Stimulated activated CD8-positive, alpha-beta memory T cell treated with anti-CD3 and anti-CD28 coated beads, Interleukin-12 subunit alpha, Interleukin-12 subunit beta, amount 100 ng/mL, for 4 hours (primary cell): ENCODE measurements at regions not wholly inside any gene's neighbourhood (a gene's known extent, or its start where the extent isn't known, plus 50 kb on each side); places are given as distances from the start of the nearest gene placed in this dataset.

Source experiments
- DNase-seq: peaks from one replicate; pipeline ENCODE4 v3.0.0-alpha.2; 2020; ENCODE audit warnings: low read depth

GRCh38 chr2:133812826-133813617 lies 244.8 kb upstream of the NCKAP5 start:
- DNase-seq, result no peak

- no peak for DNase-seq
Measured at GRCh38 chr2:133814890-133815289, 246.6 kb upstream of the NCKAP5 start.

- no peak for DNase-seq
Measured at GRCh38 chr2:133816037-133816436, 247.8 kb upstream of the NCKAP5 start.

- DNase-seq, result no peak
Measured at GRCh38 chr2:133817680-133818566, 249.7 kb upstream of the NCKAP5 start.

GRCh38 chr2:133818661-133819060 lies 250.4 kb upstream of the NCKAP5 start:
- DNase-seq, result no peak

- DNase-seq, result no peak
Measured at GRCh38 chr2:133819906-133820305, 251.6 kb upstream of the NCKAP5 start.

GRCh38 chr2:133821107-133821760 lies 253.0 kb upstream of the NCKAP5 start:
- DNase-seq, result no peak

- DNase-seq, result no peak
Measured at GRCh38 chr2:133822517-133823225, 254.4 kb upstream of the NCKAP5 start.

- no peak for DNase-seq
Measured at GRCh38 chr2:133823226-133823550, 254.9 kb upstream of the NCKAP5 start.

GRCh38 chr2:133824869-133825268 lies 256.6 kb upstream of the NCKAP5 start:
- DNase-seq, result no peak

GRCh38 chr2:133825778-133826177 lies 257.5 kb upstream of the NCKAP5 start:
- DNase-seq, result no peak

- DNase-seq, result no peak
Measured at GRCh38 chr2:133828913-133829312, 260.6 kb upstream of the NCKAP5 start.

GRCh38 chr2:133829450-133830020 lies 261.3 kb upstream of the NCKAP5 start:
- DNase-seq, result no peak

GRCh38 chr2:133833746-133834145 lies 265.5 kb upstream of the NCKAP5 start:
- DNase-seq, result no peak

- no peak for DNase-seq
Measured at GRCh38 chr2:133835821-133836619, 267.8 kb upstream of the NCKAP5 start.

- no peak for DNase-seq
Measured at GRCh38 chr2:133836691-133837345, 268.6 kb upstream of the NCKAP5 start.

GRCh38 chr2:133837441-133838094 lies 269.3 kb upstream of the NCKAP5 start:
- DNase-seq, result no peak

GRCh38 chr2:133838642-133839365 lies 270.5 kb upstream of the NCKAP5 start:
- no peak for DNase-seq

- no peak for DNase-seq
Measured at GRCh38 chr2:133839677-133840076, 271.4 kb upstream of the NCKAP5 start.
